MG63 (cell line): ENCODE measurements at regions not wholly inside any gene's neighbourhood (a gene's known extent, or its start where the extent isn't known, plus 50 kb on each side); places are given as distances from the start of the nearest gene placed in this dataset.

Experiments
- DNase-seq: peaks from one replicate; pipeline ENCODE4 v3.0.0-alpha.2; 2020
- H3K27me3 ChIP-seq: fragments of 250-450 bp; sonication (Bioruptor Pico); 2 replicates; pipeline ENCODE4 v1.5.1; 2020; ENCODE audit warnings: mild to moderate bottlenecking, moderate library complexity
- H3K36me3 ChIP-seq: fragments of 250-450 bp; sonication (Bioruptor Pico); 2 replicates; pipeline ENCODE4 v1.5.1; 2020; ENCODE audit warnings: mild to moderate bottlenecking, moderate library complexity
- H3K4me3 ChIP-seq: fragments of 250-450 bp; sonication (Bioruptor Pico); 2 replicates; pipeline ENCODE4 v1.5.1; 2020; ENCODE audit warnings: mild to moderate bottlenecking, moderate library complexity
- H3K9me3 ChIP-seq: fragments of 250-450 bp; sonication (Bioruptor Pico); 2 replicates; pipeline ENCODE4 v1.5.1; 2020; ENCODE audit warnings: mild to moderate bottlenecking, moderate library complexity

DNA sequence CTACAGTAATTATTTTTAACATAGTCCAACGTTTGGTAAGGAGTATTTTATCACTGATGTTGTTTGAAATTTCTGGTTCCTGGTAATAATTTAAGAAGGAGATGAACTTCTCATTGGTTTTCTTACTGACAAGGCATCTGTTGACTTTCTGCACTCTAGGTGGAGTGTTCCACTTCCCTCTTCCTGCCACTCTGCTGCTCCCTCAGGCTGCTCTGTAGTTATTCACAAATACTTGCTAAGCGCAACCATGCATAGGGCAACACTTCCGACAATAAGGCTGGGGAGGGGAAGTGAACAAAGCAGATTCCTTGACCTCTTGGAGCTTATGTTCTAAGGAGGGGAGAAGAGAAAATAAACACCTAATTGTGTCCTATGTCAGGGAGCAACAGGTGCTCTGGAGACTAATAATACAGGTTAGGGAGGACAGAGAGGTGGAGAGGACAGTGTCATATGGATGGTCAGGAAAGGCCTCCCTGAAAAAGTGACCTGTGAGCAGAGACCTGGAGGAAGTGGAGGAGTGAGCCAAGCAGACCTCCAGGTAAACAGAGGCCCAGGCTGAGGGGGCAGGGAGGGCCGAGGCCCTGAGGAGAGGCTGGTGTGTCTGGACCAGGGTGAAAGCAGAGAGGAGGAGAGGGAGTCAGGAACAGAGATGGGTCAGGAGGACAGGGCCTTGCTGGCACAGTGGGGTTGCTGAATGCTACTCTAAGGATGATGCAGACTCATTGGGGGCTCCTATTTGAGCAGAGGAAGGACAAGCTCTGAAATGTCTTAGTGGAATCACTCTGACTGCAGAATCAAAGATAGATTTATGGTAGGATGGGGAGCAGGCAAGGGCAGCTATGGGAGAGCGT lies 134.8 kb upstream of the SLC24A3 start:
- H3K9me3 ChIP-seq = no peaks in the 10 kb centered on the region
- no peak for DNase-seq
- H3K27me3 ChIP-seq = no peaks in the 10 kb centered on the region
- no peaks in the 10 kb centered on the region for H3K36me3 ChIP-seq
- no peak overlapping the region for H3K4me3 ChIP-seq

- Histone ChIP-seq H3K4me3 (no peak overlapping the region), H3K9me3 (no peaks in the 10 kb centered on the region), H3K27me3 (no peaks in the 10 kb centered on the region), H3K36me3 (no peaks in the 10 kb centered on the region)
- DNase-seq = no peak
Observed at GRCh38 chr20:19078448-19079373, 133.7 kb upstream of the SLC24A3 start.

DNA sequence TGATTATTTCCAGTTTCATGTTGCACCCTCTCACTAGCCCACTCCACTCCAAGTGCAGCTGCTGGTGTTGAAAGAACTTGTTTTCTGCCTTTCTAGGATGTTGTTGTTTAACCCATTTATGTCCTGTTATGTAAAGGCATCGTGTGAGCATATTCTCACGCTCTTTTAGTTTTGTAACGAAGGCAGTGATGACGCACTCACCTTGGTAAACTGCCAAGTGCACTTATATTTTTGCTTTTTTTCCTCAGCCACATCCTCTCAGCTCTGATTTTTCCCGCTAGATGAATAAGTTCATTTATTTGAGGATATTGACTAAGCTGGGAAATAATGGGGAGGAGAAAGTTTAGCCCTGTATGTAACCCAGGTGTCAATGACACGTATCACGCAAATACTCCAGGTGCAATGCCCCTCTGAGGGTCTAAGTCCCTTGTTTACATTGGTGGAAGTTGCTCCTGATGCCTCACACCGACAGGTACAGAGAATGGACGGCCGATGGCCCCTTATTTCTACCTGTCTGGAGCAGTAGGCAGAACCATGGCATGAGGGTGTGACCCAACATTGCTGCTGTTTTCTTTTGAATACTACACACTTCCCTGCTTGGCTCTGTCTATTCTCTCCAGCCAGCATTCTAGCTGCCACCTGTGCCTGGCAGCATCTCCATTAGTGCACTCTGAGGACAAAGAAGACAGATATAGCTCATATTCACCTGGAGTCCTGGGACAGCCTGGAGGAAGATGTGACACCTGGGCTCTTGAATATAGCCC lies 132.7 kb upstream of the SLC24A3 start:
- Histone ChIP-seq H3K9me3 (no peaks in the 10 kb centered on the region), H3K4me3 (no peak overlapping the region), H3K27me3 (no peaks in the 10 kb centered on the region), H3K36me3 (no peaks in the 10 kb centered on the region)
- DNase-seq = no peak

- Histone ChIP-seq H3K9me3 (no peaks in the 10 kb centered on the region), H3K27me3 (no peaks in the 10 kb centered on the region), H3K36me3 (no peaks in the 10 kb centered on the region), H3K4me3 (no peak overlapping the region)
- no peak for DNase-seq
Observed at GRCh38 chr20:19081937-19082336, 130.5 kb upstream of the SLC24A3 start.

DNA sequence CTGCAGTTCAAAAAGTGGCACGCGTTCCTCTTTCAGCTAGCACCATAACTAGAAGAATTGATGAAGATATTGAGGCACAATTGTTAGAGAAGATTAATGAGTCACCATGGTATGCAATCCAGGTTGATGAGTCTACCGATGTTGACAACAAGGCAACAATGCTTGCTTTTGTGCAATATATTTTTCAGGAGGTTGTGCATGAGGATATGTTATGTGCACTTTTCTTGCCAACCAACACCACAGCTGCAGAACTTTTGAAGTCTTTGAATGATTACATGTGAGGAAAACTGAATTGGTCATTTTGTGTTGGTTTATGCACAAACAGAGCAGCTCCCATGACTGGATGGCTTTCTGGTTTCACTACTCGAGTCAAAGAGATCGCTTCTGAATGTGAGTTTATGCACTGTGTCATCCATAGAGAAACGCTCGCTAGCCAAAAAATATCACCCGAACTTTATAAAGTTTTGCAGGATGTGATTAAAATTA lies 129.3 kb upstream of the SLC24A3 start:
- no peaks in the 10 kb centered on the region for H3K9me3 ChIP-seq
- no peak for DNase-seq
- H3K36me3 ChIP-seq = no peaks in the 10 kb centered on the region
- H3K4me3 ChIP-seq = no peak overlapping the region
- H3K27me3 ChIP-seq = no peaks in the 10 kb centered on the region

- no peaks in the 10 kb centered on the region for H3K27me3 ChIP-seq
- DNase-seq = no peak
- H3K4me3 ChIP-seq = no peak overlapping the region
- no peaks in the 10 kb centered on the region for H3K9me3 ChIP-seq
- H3K36me3 ChIP-seq = no peaks in the 10 kb centered on the region
Observed at GRCh38 chr20:19090332-19090731, 122.1 kb upstream of the SLC24A3 start.

- H3K36me3 ChIP-seq = no peaks in the 10 kb centered on the region
- no peaks in the 10 kb centered on the region for H3K9me3 ChIP-seq
- no peak overlapping the region for H3K4me3 ChIP-seq
- H3K27me3 ChIP-seq = no peaks in the 10 kb centered on the region
- DNase-seq = no peak
Observed at GRCh38 chr20:19094959-19095541, 117.4 kb upstream of the SLC24A3 start.

GRCh38 chr20:19095762-19096161 lies 116.7 kb upstream of the SLC24A3 start:
- Histone ChIP-seq H3K36me3 (no peaks in the 10 kb centered on the region), H3K9me3 (no peaks in the 10 kb centered on the region), H3K4me3 (no peak overlapping the region), H3K27me3 (no peaks in the 10 kb centered on the region)
- DNase-seq = no peak

- DNase-seq = no peak
- H3K27me3 ChIP-seq = no peaks in the 10 kb centered on the region
Observed at GRCh38 chr20:19096843-19097242, 115.6 kb upstream of the SLC24A3 start.

DNA sequence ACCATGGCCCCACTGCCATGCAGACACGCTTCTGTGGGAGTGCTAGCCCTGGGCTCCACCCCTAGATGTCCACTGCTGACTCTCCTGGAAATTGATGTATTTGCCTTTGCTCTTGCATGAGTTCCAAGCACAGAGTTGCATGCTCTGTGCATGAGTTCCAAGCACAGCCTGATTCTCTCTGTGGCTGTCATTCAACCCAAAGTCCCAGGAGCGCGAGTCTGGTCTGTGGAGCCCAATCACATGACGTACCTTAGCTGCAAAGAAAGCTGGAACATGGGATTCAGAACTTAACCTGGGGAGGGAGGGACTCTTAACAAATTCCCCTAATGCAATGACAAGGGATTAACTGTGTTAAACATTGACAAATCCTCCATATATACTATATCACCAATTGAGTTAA lies 114.3 kb upstream of the SLC24A3 start:
- H3K27me3 ChIP-seq = no peaks in the 10 kb centered on the region
- H3K9me3 ChIP-seq = no peaks in the 10 kb centered on the region
- no peak for DNase-seq

More at GRCh38 chr20:19096843-19097242, 115.6 kb upstream of the SLC24A3 start:
- no peak overlapping the region for H3K4me3 ChIP-seq
- H3K36me3 ChIP-seq = no peaks in the 10 kb centered on the region
- H3K9me3 ChIP-seq = no peaks in the 10 kb centered on the region

DNA sequence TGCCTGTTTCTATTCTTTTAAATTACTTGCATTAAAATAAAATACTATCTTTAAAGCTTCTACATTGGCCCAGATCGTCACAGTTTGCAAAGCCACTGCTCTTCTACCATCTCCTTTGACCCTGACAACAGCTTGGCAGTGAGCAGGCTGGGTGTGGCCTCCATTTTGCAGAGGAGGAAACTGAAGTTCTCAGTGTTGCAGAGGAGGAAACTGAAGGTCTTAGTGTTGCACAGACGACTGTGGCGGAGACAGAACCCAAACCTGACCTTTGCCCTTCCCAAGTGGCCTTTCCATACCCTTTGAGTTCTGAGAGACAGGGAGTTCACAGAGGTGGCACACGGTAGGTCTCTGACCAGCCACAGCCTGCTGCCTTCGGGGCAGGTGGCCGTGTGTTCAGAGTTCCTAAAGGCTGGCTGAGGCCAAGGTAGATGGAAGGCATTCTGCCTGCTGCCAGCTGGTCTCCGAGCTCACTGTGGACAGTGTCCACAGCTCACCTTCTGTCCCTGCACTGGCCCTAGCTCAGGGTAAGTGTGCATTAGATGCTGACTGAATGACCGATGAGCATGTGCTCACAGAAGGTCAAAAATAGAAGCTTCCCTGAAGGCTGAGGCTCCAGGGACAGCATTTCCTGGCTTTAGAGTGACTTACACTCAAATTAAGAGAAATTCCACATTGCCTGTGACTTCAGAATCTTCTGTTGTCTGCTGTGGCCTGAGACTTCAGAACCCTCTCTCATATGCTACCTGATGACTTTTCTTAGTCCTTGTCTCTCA lies 113.5 kb upstream of the SLC24A3 start:
- Histone ChIP-seq H3K9me3 (no peaks in the 10 kb centered on the region), H3K36me3 (no peaks in the 10 kb centered on the region), H3K4me3 (no peak overlapping the region), H3K27me3 (no peaks in the 10 kb centered on the region)
- DNase-seq = no peak

More for the DNA sequence above, 114.3 kb upstream of the SLC24A3 start:
- Histone ChIP-seq H3K36me3 (no peaks in the 10 kb centered on the region), H3K4me3 (no peak overlapping the region)

DNA sequence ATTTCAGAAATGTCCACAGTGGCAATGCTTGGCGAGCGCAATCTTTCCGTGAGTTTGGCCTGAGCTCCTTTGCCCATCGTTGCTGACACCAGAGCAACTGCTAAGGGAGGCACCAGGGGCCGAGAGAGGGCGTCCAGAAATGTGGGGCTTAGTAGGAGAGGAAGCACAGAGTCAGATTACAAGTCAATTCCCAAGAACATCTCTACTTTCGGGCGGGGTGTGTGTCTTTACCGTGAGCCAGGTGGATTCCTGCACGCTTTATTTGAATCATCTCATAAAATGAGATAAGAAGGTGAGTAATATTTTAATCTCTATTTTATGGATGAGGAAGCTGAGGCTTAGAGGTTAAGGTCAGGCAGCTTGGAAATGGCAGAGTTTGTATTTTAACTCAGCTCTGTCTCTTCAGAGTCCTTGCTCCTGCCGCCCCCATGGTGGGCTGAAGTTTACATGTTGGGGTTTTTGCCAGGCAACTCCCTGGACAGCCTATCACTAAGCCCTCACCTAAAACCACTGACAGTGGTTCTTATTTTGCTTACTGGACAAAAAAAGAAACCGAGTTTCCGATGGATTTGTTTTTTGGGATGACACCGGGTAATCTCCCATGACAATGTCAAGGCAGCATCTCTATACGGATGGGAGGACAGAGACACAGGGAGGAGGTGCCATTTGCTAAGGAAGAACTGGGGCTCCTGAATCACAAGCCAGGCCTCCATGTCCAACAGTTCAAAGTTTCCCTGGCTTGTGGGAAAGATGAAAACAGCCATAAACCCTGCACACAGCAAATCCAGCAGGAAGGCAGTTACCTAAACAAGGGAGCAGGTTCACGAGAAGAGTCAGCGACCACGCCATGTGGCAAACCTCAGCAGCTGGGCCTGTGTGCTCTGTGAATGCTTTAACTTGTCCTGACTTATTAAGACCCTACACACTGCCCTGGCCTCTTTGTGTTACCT lies 112.6 kb upstream of the SLC24A3 start:
- no peak for DNase-seq

GRCh38 chr20:19100975-19101374 lies 111.5 kb upstream of the SLC24A3 start:
- Histone ChIP-seq H3K4me3 (no peak overlapping the region), H3K9me3 (no peaks in the 10 kb centered on the region), H3K36me3 (no peaks in the 10 kb centered on the region), H3K27me3 (no peaks in the 10 kb centered on the region)
- no peak for DNase-seq

More for the DNA sequence above, 112.6 kb upstream of the SLC24A3 start:
- no peaks in the 10 kb centered on the region for H3K36me3 ChIP-seq
- no peaks in the 10 kb centered on the region for H3K9me3 ChIP-seq
- no peaks in the 10 kb centered on the region for H3K27me3 ChIP-seq
- H3K4me3 ChIP-seq = no peak overlapping the region

DNA sequence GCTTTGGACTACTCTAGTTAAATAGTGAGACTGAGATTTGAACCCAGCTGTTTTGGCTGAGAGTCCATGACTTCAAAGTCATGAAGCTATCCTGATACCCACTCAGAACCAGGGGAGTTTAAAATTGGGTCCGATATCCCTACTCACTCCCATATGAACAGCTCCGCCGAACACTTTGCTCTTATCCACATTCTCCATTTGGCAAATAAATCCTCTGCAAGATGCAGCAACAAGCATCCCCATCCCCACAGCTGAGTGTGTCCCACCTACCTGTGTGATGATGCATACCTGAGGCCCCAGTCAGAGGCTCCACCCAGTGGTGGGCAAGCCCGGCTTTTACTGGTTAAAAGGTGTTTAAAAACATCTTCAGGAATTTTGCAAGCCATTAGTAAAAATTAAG lies 108.3 kb upstream of the SLC24A3 start:
- H3K27me3 ChIP-seq = no peaks in the 10 kb centered on the region
- no peaks in the 10 kb centered on the region for H3K9me3 ChIP-seq
- no peak overlapping the region for H3K4me3 ChIP-seq
- no peak for DNase-seq
- no peaks in the 10 kb centered on the region for H3K36me3 ChIP-seq

DNA sequence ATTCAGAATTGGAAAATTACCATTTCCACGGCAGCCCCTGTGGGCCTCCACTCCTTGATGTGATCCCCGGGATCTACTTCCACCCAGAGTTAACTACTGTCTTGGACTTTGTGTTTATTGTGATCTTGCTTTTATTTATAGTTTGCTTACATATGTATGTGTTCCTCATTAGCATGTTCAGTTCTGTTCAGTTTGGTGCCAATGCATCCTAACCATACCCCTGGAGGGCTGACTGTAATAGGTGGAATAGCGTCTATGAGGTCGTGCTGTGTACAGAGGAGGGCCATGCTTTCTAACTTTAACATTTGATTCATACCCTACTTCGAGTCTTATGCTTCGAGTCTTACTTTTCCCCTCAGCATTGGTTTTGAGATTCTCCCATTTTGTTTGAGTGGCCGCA lies 104.3 kb upstream of the SLC24A3 start:
- no peak overlapping the region for H3K4me3 ChIP-seq
- no peaks in the 10 kb centered on the region for H3K9me3 ChIP-seq
- H3K36me3 ChIP-seq = no peaks in the 10 kb centered on the region
- no peak for DNase-seq
- H3K27me3 ChIP-seq = no peaks in the 10 kb centered on the region
